Smooth muscle cell (in vitro differentiated cells): ENCODE measurements at regions not wholly inside any gene's neighbourhood (a gene's known extent, or its start where the extent isn't known, plus 50 kb on each side); places are given as distances from the start of the nearest gene placed in this dataset.

Experiments used
- DNase-seq: peaks from one replicate; lab custom pipeline; 2025; ENCODE audit not compliant: unreplicated experiment; lab: John Stamatoyannopoulos, UW
- H2AFZ ChIP-seq: fragments of 200-600 bp; sonication (generic); 2 replicates; pipeline ENCODE4 v1.6.0; 2016; ENCODE audit warnings: antibody characterized with exemption, low read depth, mild to moderate bottlenecking
- H3F3A ChIP-seq: fragments of 200-600 bp; sonication (generic); 2 replicates; pipeline ENCODE4 v1.6.0; 2017; ENCODE audit warnings: antibody characterized with exemption, low read depth
- H3K27ac ChIP-seq: fragments of 200-600 bp; sonication (generic); 2 replicates; pipeline ENCODE4 v1.5.1; 2016; ENCODE audit warnings: low read depth, mild to moderate bottlenecking
- H3K27me3 ChIP-seq: fragments of 200-600 bp; sonication (generic); 2 replicates; pipeline ENCODE4 v1.6.1; 2016; ENCODE audit warnings: low read depth, mild to moderate bottlenecking
- H3K36me3 ChIP-seq: fragments of 200-600 bp; sonication (generic); 2 replicates; pipeline ENCODE4 v1.5.1; 2016; ENCODE audit warnings: low read depth
- H3K4me1 ChIP-seq: fragments of 200-600 bp; sonication (generic); 2 replicates; pipeline ENCODE4 v1.5.1; 2016; ENCODE audit warnings: low read depth
- H3K4me2 ChIP-seq: fragments of 200-600 bp; sonication (generic); 2 replicates; pipeline ENCODE4 v1.6.0; 2016; ENCODE audit warnings: mild to moderate bottlenecking
- H3K4me3 ChIP-seq: fragments of 200-600 bp; sonication (generic); 2 replicates; pipeline ENCODE4 v1.5.1; 2016; ENCODE audit warnings: mild to moderate bottlenecking
- H3K79me2 ChIP-seq: fragments of 200-600 bp; sonication (generic); 2 replicates; pipeline ENCODE4 v1.6.0; 2016; ENCODE audit warnings: low read depth, mild to moderate bottlenecking
- H3K9ac ChIP-seq: fragments of 200-600 bp; sonication (generic); 2 replicates; pipeline ENCODE4 v1.6.0; 2016; ENCODE audit warnings: low read depth
- H3K9me3 ChIP-seq: fragments of 200-600 bp; sonication (generic); replicated peaks from 2 replicates; pipeline ENCODE4 v1.5.1; 2016; ENCODE audit warnings: low read depth
- H4K20me1 ChIP-seq: fragments of 200-600 bp; sonication (generic); 2 replicates; pipeline ENCODE4 v1.6.0; 2016; ENCODE audit warnings: low read depth
- CTCF ChIP-seq: fragments of 200-600 bp; sonication (generic); IDR thresholded peaks from 2 replicates; pipeline ENCODE4 v1.5.1; 2017; ENCODE audit warnings: borderline replicate concordance, mild to moderate bottlenecking, antibody characterized with exemption; ENCODE audit not compliant: insufficient read depth, poor library complexity, severe bottlenecking
- WGBS: methylation state at CpG from one replicate; pipeline ENCODE4 v1.1.7; 2016; ENCODE audit warnings: low lambda C conversion rate; 5-methylcytosine and 5-hydroxymethylcytosine counted together

- H3K27me3 ChIP-seq: no peaks in the 10 kb centered on the region
- no peak overlapping the region for H2AFZ ChIP-seq
- WGBS: 72% methylated on average over 9 of the region's 9 CpGs
- TF ChIP-seq CTCF: no peak
- no peaks in the 10 kb centered on the region for H3K36me3 ChIP-seq
- H3F3A ChIP-seq: no peaks in the 10 kb centered on the region
- no peaks in the 10 kb centered on the region for H4K20me1 ChIP-seq
- H3K9me3 ChIP-seq: no peaks in the 10 kb centered on the region
- no peak overlapping the region for H3K9ac ChIP-seq
- H3K79me2 ChIP-seq: no peaks in the 10 kb centered on the region
- no peak overlapping the region for H3K27ac ChIP-seq
- no peak for DNase-seq
- no peak overlapping the region for H3K4me3 ChIP-seq
- H3K4me2 ChIP-seq: no peak overlapping the region
- H3K4me1 ChIP-seq: no peaks in the 10 kb centered on the region
Observed at GRCh38 chr2:51812138-51812866, 780.4 kb upstream of the NRXN1 start.

GRCh38 chr2:51810197-51810596, 778.3 kb upstream of the NRXN1 start:
- Histone ChIP-seq H3K79me2 (no peaks in the 10 kb centered on the region), H3K27ac (no peak overlapping the region), H4K20me1 (no peaks in the 10 kb centered on the region), H3K36me3 (no peaks in the 10 kb centered on the region), H3K4me2 (no peak overlapping the region), H3K27me3 (no peaks in the 10 kb centered on the region), H2AFZ (no peak overlapping the region), H3K4me1 (no peaks in the 10 kb centered on the region), H3K9ac (no peak overlapping the region), H3K4me3 (no peak overlapping the region), H3F3A (no peaks in the 10 kb centered on the region), H3K9me3 (no peaks in the 10 kb centered on the region)
- no peak for TF ChIP-seq CTCF
- DNase-seq: no peak
- WGBS: 84% methylated on average over 4 of the region's 4 CpGs

- Histone ChIP-seq H4K20me1 (no peaks in the 10 kb centered on the region), H3K27me3 (no peaks in the 10 kb centered on the region), H3K4me1 (no peaks in the 10 kb centered on the region), H2AFZ (no peak overlapping the region), H3K4me2 (no peak overlapping the region), H3K79me2 (no peaks in the 10 kb centered on the region), H3K36me3 (no peaks in the 10 kb centered on the region), H3K27ac (no peak overlapping the region), H3K4me3 (no peak overlapping the region), H3F3A (no peaks in the 10 kb centered on the region), H3K9me3 (no peaks in the 10 kb centered on the region), H3K9ac (no peak overlapping the region)
- no peak for DNase-seq
- 90% methylated on average over 4 of the region's 4 CpGs for WGBS
- no peak for TF ChIP-seq CTCF
Observed at GRCh38 chr2:51807229-51807628, 775.3 kb upstream of the NRXN1 start.
